ENCODE measurements at regions not wholly inside any gene's neighbourhood (a gene's known extent, or its start where the extent isn't known, plus 50 kb on each side); places are given as distances from the start of the nearest gene placed in this dataset.
A peak's percentile ranks its signal among the peaks of the same experiment; 100 is the strongest.

DNA sequence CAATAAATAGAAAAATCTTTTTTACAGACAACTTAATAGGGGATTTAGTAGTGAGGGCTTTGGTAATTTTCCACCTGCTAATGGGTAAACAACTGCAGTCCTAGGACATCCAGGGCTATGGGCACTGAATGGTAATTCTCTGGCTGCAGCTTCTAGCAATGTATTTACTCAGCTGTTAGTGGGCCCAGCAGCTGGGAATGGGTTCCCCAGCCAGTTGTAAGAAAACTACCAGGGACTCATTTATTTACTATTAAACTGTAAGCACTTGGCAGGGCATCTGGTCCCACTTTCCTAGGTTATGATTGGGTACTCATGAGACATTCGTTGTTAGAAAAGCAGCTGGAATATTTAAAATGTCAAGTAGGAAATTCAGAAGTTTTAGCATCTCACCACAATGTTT is 363.8 kb upstream of the TRIB2 start:
- no peaks in the 10 kb centered on the region for H3K9me3 ChIP-seq
- H3K4me3 ChIP-seq = no peak overlapping the region
- ATAC-seq (no peak), DNase-seq (no peak)
- TF ChIP-seq, protein P1, sequence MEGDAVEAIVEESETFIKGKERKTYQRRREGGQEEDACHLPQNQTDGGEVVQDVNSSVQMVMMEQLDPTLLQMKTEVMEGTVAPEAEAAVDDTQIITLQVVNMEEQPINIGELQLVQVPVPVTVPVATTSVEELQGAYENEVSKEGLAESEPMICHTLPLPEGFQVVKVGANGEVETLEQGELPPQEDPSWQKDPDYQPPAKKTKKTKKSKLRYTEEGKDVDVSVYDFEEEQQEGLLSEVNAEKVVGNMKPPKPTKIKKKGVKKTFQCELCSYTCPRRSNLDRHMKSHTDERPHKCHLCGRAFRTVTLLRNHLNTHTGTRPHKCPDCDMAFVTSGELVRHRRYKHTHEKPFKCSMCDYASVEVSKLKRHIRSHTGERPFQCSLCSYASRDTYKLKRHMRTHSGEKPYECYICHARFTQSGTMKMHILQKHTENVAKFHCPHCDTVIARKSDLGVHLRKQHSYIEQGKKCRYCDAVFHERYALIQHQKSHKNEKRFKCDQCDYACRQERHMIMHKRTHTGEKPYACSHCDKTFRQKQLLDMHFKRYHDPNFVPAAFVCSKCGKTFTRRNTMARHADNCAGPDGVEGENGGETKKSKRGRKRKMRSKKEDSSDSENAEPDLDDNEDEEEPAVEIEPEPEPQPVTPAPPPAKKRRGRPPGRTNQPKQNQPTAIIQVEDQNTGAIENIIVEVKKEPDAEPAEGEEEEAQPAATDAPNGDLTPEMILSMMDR (IDR thresholded peaks at IDR 0.05) = no peak
- intact Hi-C loops (cut with DNase I, micrococcal nuclease) = no loop called here
- no peaks in the 10 kb centered on the region for H3K36me3 ChIP-seq (ENCODE audit: low read depth)
- H3K4me1 ChIP-seq (ENCODE audit: low read depth) = no peaks in the 10 kb centered on the region

DNA sequence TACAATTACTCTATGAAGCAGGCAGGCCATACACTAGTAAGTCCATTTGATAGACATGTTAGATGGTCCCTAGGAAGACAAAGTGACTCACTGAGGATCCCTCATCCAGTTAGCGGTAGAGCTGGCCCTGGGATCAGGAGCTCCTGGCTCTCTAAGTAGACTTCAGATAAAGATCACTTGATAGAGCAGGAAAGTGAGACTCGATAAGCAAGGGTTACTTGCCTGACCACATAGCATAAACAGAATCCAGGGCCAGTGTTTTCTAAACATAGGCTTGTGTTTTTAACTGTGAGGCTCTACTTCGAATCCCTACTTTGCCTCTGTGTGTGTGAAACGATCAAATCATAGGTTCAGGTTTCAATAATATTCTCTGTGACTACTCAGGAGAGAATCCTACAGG is 355.2 kb upstream of the TRIB2 start:
- TF ChIP-seq, protein P1 (IDR thresholded peaks at IDR 0.05) = no peak

DNA sequence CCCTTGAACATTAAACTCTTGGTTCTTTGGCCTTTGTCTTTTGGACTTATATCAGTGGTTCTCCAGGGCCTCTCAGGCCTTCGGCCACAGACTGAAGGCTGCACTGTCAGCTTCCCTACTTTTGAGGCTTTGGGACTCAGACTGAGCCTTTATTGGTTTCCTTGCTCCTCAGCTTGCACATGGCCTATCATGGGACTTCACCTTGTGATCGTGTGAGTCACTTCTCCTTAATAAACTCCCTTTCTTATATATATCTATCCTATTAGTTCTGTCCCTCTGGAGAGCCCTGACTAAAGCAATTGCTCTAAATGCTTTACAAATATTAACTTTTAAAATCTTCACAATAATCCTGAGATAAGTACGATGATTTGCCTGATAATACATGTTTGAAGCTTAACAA is 353.6 kb upstream of the TRIB2 start:
- TF ChIP-seq, protein P1 (IDR thresholded peaks at IDR 0.05) = no peak
- DNase-seq (peak in 1 of 3 donors; percentile 19), ATAC-seq (no peak)
- H3K9me3 ChIP-seq = no peaks in the 10 kb centered on the region
- H3K4me1 ChIP-seq (ENCODE audit: low read depth) = no peaks in the 10 kb centered on the region
- no peaks in the 10 kb centered on the region for H3K36me3 ChIP-seq (ENCODE audit: low read depth)
- intact Hi-C loops (cut with DNase I, micrococcal nuclease) = no loop called here
- H3K4me3 ChIP-seq = no peak overlapping the region

More for the DNA sequence above, 355.2 kb upstream of the TRIB2 start:
- H3K4me1 ChIP-seq (ENCODE audit: low read depth) = no peaks in the 10 kb centered on the region
- no peak for ATAC-seq
- intact Hi-C loops (cut with DNase I, micrococcal nuclease) = no loop called here
- no peaks in the 10 kb centered on the region for H3K9me3 ChIP-seq
- no peaks in the 10 kb centered on the region for H3K36me3 ChIP-seq (ENCODE audit: low read depth)
- H3K4me3 ChIP-seq = no peak overlapping the region
- DNase-seq = no peak

DNA sequence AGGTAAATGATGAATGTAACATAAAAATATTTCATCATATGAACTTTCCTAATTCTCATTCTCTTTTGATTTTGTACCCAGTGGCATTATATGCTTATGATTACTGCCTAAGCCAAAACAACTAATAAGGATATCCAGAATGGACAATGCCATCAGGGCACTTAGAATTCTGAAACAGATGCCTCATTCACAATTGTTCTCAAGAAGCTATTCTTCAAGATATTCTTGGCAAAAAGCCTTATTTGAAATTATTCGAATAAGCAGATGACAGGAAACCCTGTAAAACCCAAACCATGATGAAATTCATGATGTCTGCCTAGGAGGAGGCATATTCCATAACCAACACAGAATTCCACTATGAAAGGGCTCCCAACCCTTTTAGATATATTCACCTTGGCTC is 353.2 kb upstream of the TRIB2 start:
- H3K9me3 ChIP-seq = no peaks in the 10 kb centered on the region
- H3K4me3 ChIP-seq = no peak overlapping the region
- TF ChIP-seq, protein P1 (IDR thresholded peaks at IDR 0.05) = no peak
- intact Hi-C loops (cut with DNase I, micrococcal nuclease) = no loop called here
- H3K4me1 ChIP-seq (ENCODE audit: low read depth) = no peaks in the 10 kb centered on the region
- DNase-seq = no peak
- ATAC-seq = no peak
- H3K36me3 ChIP-seq (ENCODE audit: low read depth) = no peaks in the 10 kb centered on the region

DNA sequence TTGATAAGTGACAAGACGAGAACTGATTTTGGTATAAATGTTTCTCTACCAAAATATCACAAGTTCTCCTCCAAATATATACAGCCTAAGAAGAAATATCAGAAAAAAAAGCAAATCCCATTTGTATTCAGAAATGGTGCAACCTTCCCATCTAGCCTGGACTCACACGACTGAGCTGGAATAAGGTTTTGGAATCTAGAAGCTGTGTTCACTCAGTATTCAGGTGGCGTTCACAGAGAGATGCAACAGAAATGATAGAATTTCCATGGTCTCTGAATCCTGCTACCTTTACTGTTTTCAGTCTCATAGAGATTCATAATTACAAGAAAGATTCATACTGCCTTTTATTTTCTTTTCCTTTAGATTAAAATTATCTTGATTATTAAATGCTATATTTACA is 347.2 kb upstream of the TRIB2 start:
- no peaks in the 10 kb centered on the region for H3K4me1 ChIP-seq (ENCODE audit: low read depth)
- no peaks in the 10 kb centered on the region for H3K9me3 ChIP-seq
- intact Hi-C loops (cut with DNase I, micrococcal nuclease) = no loop called here
- ATAC-seq = no peak
- no peak overlapping the region for H3K4me3 ChIP-seq
- H3K36me3 ChIP-seq (ENCODE audit: low read depth) = no peaks in the 10 kb centered on the region
- DNase-seq = no peak
- TF ChIP-seq, protein P1 (IDR thresholded peaks at IDR 0.05) = no peak

DNA sequence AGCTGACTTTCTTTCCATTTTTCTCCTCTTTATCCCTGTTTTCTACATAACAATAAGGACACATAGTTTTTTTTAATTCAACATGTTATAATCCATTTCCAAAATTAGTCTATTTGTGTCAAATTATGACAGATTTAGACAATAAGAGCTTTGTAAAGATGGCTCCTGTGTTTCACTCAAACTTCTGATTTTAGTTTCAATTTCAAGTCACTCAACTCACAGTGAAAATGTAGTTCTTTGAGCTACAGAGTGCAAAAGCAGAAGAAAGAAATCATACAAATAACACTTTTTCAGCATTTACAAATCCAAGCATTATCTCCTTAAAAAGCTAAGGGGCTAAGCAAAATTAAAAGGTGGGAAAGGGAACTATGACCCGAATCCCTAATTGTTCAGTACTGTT is 340.7 kb upstream of the TRIB2 start:
- Histone ChIP-seq H3K36me3 (ENCODE audit: low read depth) (no peaks in the 10 kb centered on the region), H3K4me3 (no peak overlapping the region), H3K9me3 (no peaks in the 10 kb centered on the region), H3K4me1 (ENCODE audit: low read depth) (no peaks in the 10 kb centered on the region)
- intact Hi-C loops (cut with DNase I, micrococcal nuclease) = no loop called here
- TF ChIP-seq, protein P1 (IDR thresholded peaks at IDR 0.05) = no peak
- DNase-seq = no peak
- no peak for ATAC-seq

Measured in mucosa of descending colon (tissue), 3 donors.